ENCODE measurements at regions not wholly inside any gene's neighbourhood (a gene's known extent, or its start where the extent isn't known, plus 50 kb on each side); places are given as distances from the start of the nearest gene placed in this dataset.

- TF ChIP-seq CTCF (IDR thresholded peaks at IDR 0.05) (no peak), POLR2A (IDR thresholded peaks at IDR 0.05) (no peak)
Observed at GRCh38 chr6:6980999-6981597, 126.7 kb upstream of the RREB1 start.

Measured in uterus (tissue), 2 donors.